Glutamatergic neuron (in vitro differentiated cells): ENCODE measurements at regions not wholly inside any gene's neighbourhood (a gene's known extent, or its start where the extent isn't known, plus 50 kb on each side); places are given as distances from the start of the nearest gene placed in this dataset.

Experiments
- DNase-seq: peaks from one replicate; pipeline ENCODE4 v3.0.0; 2022
- H3K27ac Mint-ChIP-seq: one replicate; pipeline ENCODE4 v1.8.0; 2020; ENCODE audit warnings: mild to moderate bottlenecking, mixed read lengths, inconsistent platforms; ENCODE audit not compliant: unreplicated experiment
- H3K27me3 Mint-ChIP-seq: one replicate; pipeline ENCODE4 v1.8.0; 2020; ENCODE audit warnings: mild to moderate bottlenecking, moderate library complexity, mixed read lengths, inconsistent platforms; ENCODE audit not compliant: unreplicated experiment
- H3K36me3 Mint-ChIP-seq: one replicate; pipeline ENCODE4 v1.8.0; 2020; ENCODE audit warnings: mild to moderate bottlenecking, mixed read lengths, inconsistent platforms; ENCODE audit not compliant: unreplicated experiment
- H3K4me1 Mint-ChIP-seq: one replicate; pipeline ENCODE4 v1.8.0; 2020; ENCODE audit warnings: mild to moderate bottlenecking, low read depth, mixed read lengths, inconsistent platforms; ENCODE audit not compliant: unreplicated experiment
- H3K4me3 Mint-ChIP-seq: one replicate; pipeline ENCODE4 v1.8.0; 2020; ENCODE audit warnings: mild to moderate bottlenecking, mixed read lengths, inconsistent platforms; ENCODE audit not compliant: unreplicated experiment
- H3K9me3 Mint-ChIP-seq: one replicate; pipeline ENCODE4 v1.8.0; 2020; ENCODE audit warnings: mild to moderate bottlenecking, moderate library complexity, mixed read lengths, inconsistent platforms; ENCODE audit not compliant: unreplicated experiment
- CTCF ChIP-seq: fragments of 200-600 bp; sonication (generic); IDR thresholded peaks from one replicate; pipeline ENCODE4 v1.5.0; 2021; ENCODE audit not compliant: partially characterized antibody, unreplicated experiment

- H3K9me3 Mint-ChIP-seq = peaks cover 2% of the 10 kb centered on the region
- no peak overlapping the region for H3K4me3 Mint-ChIP-seq
- no peak for TF ChIP-seq CTCF
- no peak overlapping the region for H3K27ac Mint-ChIP-seq
- H3K36me3 Mint-ChIP-seq = no peaks in the 10 kb centered on the region
- no peak for DNase-seq
- peaks cover 5% of the 10 kb centered on the region for H3K4me1 Mint-ChIP-seq
- H3K27me3 Mint-ChIP-seq = peaks cover 2% of the 10 kb centered on the region
Measured at GRCh38 chr10:76640806-76641205, 996.8 kb downstream of the KCNMA1 start.

GRCh38 chr10:76632767-76633051 is 1004.9 kb downstream of the KCNMA1 start:
- Mint-ChIP-seq H3K27ac (no peak overlapping the region), H3K4me1 (peaks cover 11% of the 10 kb centered on the region), H3K9me3 (no peaks in the 10 kb centered on the region), H3K27me3 (no peaks in the 10 kb centered on the region), H3K4me3 (no peak overlapping the region), H3K36me3 (no peaks in the 10 kb centered on the region)
- no peak for DNase-seq
- no peak for TF ChIP-seq CTCF

- Mint-ChIP-seq H3K4me1 (peaks cover 11% of the 10 kb centered on the region), H3K27me3 (no peaks in the 10 kb centered on the region), H3K36me3 (no peaks in the 10 kb centered on the region), H3K4me3 (peak overlapping the region; percentile 53), H3K9me3 (no peaks in the 10 kb centered on the region), H3K27ac (no peak overlapping the region)
- DNase-seq = no peak
- no peak for TF ChIP-seq CTCF
Measured at GRCh38 chr10:76631884-76632766, 1005.5 kb downstream of the KCNMA1 start.

GRCh38 chr10:76631036-76631670 is 1006.5 kb downstream of the KCNMA1 start:
- Mint-ChIP-seq H3K9me3 (no peaks in the 10 kb centered on the region), H3K4me1 (peaks cover 15% of the 10 kb centered on the region), H3K27ac (no peak overlapping the region), H3K4me3 (no peak overlapping the region), H3K27me3 (no peaks in the 10 kb centered on the region), H3K36me3 (no peaks in the 10 kb centered on the region)
- no peak for TF ChIP-seq CTCF
- DNase-seq = no peak

- no peak for TF ChIP-seq CTCF
- peaks cover 10% of the 10 kb centered on the region for H3K4me1 Mint-ChIP-seq
- peaks cover 1% of the 10 kb centered on the region for H3K9me3 Mint-ChIP-seq
- DNase-seq = no peak
- no peaks in the 10 kb centered on the region for H3K36me3 Mint-ChIP-seq
- no peak overlapping the region for H3K27ac Mint-ChIP-seq
- peaks cover 3% of the 10 kb centered on the region for H3K27me3 Mint-ChIP-seq
- no peak overlapping the region for H3K4me3 Mint-ChIP-seq
Measured at GRCh38 chr10:76628801-76629200, 1008.8 kb downstream of the KCNMA1 start.
